ENCODE measurements at regions not wholly inside any gene's neighbourhood (a gene's known extent, or its start where the extent isn't known, plus 50 kb on each side); places are given as distances from the start of the nearest gene placed in this dataset.

DNA sequence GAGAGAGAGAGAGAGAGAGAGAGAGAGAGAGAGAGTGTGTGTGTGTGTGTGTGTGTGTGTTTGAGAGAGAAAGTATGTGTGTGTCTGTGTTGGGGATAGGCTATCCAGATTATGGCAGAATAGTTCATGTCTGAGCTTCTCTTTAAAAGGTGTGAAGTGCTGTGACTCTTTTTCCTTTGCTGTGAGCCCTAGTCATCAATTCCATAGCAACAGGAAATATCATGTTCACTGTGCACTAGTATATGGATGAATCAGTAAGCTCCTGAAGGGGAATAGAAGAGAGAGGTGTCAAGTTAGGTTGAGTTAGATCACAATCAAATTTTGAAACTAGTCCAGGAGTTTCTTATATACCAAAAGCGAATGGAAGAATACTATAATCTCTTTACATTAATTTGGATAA lies 318.7 kb downstream of the RFPL4B start:
- H3K9me3 Mint-ChIP-seq (ENCODE audit: unreplicated experiment), result peaks cover 2% of the 10 kb centered on the region
- H3K27me3 Mint-ChIP-seq (ENCODE audit: low read depth, unreplicated experiment), result no peaks in the 10 kb centered on the region
- no peaks in the 10 kb centered on the region for H3K36me3 Mint-ChIP-seq (ENCODE audit: low read depth, unreplicated experiment)
- no peak overlapping the region for H3K4me3 Mint-ChIP-seq (ENCODE audit: unreplicated experiment)
- H3K36me3 ChIP-seq (ENCODE audit: insufficient read depth, low read length), result no peaks in the 10 kb centered on the region
- no peak overlapping the region for H2AFZ ChIP-seq (ENCODE audit: low read depth, low read length)
- no peaks in the 10 kb centered on the region for H3K79me2 ChIP-seq (ENCODE audit: insufficient read depth, low read length)
- H3K4me1 ChIP-seq (ENCODE audit: insufficient read depth, low read length), result no peaks in the 10 kb centered on the region
- DNase-seq (ENCODE audit: low read depth) (peak; percentile 61), FAIRE-seq (no peak)
- no peaks in the 10 kb centered on the region for H4K20me1 ChIP-seq (ENCODE audit: insufficient read depth, low read length)
- H3K4me2 ChIP-seq (ENCODE audit: low read length), result no peak overlapping the region
- H3K9me3 ChIP-seq (ENCODE audit: insufficient read depth, low read depth, low read length), result no peaks in the 10 kb centered on the region
- peaks cover 9% of the 10 kb centered on the region for H3K4me1 Mint-ChIP-seq (ENCODE audit: low read depth, unreplicated experiment)
- TF ChIP-seq, protein P1, sequence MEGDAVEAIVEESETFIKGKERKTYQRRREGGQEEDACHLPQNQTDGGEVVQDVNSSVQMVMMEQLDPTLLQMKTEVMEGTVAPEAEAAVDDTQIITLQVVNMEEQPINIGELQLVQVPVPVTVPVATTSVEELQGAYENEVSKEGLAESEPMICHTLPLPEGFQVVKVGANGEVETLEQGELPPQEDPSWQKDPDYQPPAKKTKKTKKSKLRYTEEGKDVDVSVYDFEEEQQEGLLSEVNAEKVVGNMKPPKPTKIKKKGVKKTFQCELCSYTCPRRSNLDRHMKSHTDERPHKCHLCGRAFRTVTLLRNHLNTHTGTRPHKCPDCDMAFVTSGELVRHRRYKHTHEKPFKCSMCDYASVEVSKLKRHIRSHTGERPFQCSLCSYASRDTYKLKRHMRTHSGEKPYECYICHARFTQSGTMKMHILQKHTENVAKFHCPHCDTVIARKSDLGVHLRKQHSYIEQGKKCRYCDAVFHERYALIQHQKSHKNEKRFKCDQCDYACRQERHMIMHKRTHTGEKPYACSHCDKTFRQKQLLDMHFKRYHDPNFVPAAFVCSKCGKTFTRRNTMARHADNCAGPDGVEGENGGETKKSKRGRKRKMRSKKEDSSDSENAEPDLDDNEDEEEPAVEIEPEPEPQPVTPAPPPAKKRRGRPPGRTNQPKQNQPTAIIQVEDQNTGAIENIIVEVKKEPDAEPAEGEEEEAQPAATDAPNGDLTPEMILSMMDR (IDR thresholded peaks at IDR 0.05; ENCODE audit: insufficient read depth, low read depth, low read length), result no peak
- TF ChIP-seq EZH2 (IDR thresholded peaks at IDR 0.05; ENCODE audit: insufficient read depth, low read length), result no peak
- no peak overlapping the region for H3K27ac ChIP-seq (ENCODE audit: low read depth, low read length)
- H3K9ac ChIP-seq (ENCODE audit: low read length), result no peak overlapping the region
- H3K4me3 ChIP-seq (ENCODE audit: insufficient read depth, low read depth, low read length), result no peak overlapping the region
- no peaks in the 10 kb centered on the region for H3K27me3 ChIP-seq (ENCODE audit: insufficient read depth, low read length)
- no peak overlapping the region for H3K27ac Mint-ChIP-seq (ENCODE audit: unreplicated experiment)

DNA sequence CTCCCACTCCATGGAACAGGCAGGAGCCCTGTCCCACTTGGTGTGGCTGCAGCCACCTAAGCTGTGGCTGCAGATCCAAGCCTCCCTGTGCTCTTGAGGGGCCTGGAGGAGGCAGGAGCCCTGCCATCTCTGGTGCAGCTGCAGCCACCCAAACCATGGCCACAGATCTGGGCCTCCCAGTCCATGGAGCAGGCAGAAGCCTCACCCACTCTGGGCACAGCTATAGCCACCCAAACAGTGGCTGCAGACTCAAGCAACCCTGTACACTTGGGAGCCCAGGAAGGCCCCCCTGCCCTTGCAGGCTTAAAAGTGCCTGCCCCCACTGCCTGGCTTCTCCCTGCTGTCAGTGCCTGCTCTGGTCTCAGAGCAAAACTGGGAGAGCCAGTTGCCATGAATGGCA lies 320.3 kb downstream of the RFPL4B start:
- H3K4me3 Mint-ChIP-seq (ENCODE audit: unreplicated experiment), result no peak overlapping the region
- DNase-seq (ENCODE audit: low read depth) (no peak), FAIRE-seq (no peak)
- peaks cover 9% of the 10 kb centered on the region for H3K4me1 Mint-ChIP-seq (ENCODE audit: low read depth, unreplicated experiment)
- Histone ChIP-seq H3K79me2 (ENCODE audit: insufficient read depth, low read length) (no peaks in the 10 kb centered on the region), H3K4me1 (ENCODE audit: insufficient read depth, low read length) (no peaks in the 10 kb centered on the region), H3K4me2 (ENCODE audit: low read length) (no peak overlapping the region), H3K36me3 (ENCODE audit: insufficient read depth, low read length) (no peaks in the 10 kb centered on the region), H3K27me3 (ENCODE audit: insufficient read depth, low read length) (no peaks in the 10 kb centered on the region), H3K9me3 (ENCODE audit: insufficient read depth, low read depth, low read length) (no peaks in the 10 kb centered on the region), H3K27ac (ENCODE audit: low read depth, low read length) (no peak overlapping the region), H2AFZ (ENCODE audit: low read depth, low read length) (no peak overlapping the region), H3K9ac (ENCODE audit: low read length) (no peak overlapping the region), H4K20me1 (ENCODE audit: insufficient read depth, low read length) (no peaks in the 10 kb centered on the region), H3K4me3 (ENCODE audit: insufficient read depth, low read depth, low read length) (no peak overlapping the region)
- peaks cover 2% of the 10 kb centered on the region for H3K9me3 Mint-ChIP-seq (ENCODE audit: unreplicated experiment)
- TF ChIP-seq, protein P1 (IDR thresholded peaks at IDR 0.05; ENCODE audit: insufficient read depth, low read depth, low read length), result no peak
- TF ChIP-seq EZH2 (IDR thresholded peaks at IDR 0.05; ENCODE audit: insufficient read depth, low read length), result no peak
- H3K36me3 Mint-ChIP-seq (ENCODE audit: low read depth, unreplicated experiment), result no peaks in the 10 kb centered on the region
- no peaks in the 10 kb centered on the region for H3K27me3 Mint-ChIP-seq (ENCODE audit: low read depth, unreplicated experiment)
- no peak overlapping the region for H3K27ac Mint-ChIP-seq (ENCODE audit: unreplicated experiment)

DNA sequence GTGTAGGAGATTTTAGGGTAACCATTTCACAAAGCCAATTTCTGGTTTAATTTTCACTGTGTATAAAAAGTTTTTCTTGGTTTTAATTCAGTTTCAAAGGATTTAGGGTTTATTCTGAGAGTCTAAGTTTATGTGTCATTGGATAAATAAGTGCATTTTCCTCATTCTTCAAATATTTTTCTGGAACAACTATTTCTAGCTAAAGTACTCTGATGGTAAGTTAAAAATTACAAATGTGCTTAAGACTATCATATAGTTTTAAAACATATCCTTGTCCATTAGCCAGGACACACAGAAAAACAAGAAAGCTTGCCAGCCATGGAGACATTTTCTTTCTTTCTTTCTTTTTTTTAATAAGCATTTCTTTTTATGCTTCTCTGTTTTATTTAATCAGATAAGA lies 333.0 kb downstream of the RFPL4B start:
- Histone ChIP-seq H3K27ac (ENCODE audit: low read depth, low read length) (no peak overlapping the region), H3K9ac (ENCODE audit: low read length) (no peak overlapping the region), H3K36me3 (ENCODE audit: insufficient read depth, low read length) (no peaks in the 10 kb centered on the region), H3K27me3 (ENCODE audit: insufficient read depth, low read length) (no peaks in the 10 kb centered on the region), H4K20me1 (ENCODE audit: insufficient read depth, low read length) (no peaks in the 10 kb centered on the region), H3K4me3 (ENCODE audit: insufficient read depth, low read depth, low read length) (no peak overlapping the region), H3K4me1 (ENCODE audit: insufficient read depth, low read length) (peaks cover 4% of the 10 kb centered on the region), H3K79me2 (ENCODE audit: insufficient read depth, low read length) (no peaks in the 10 kb centered on the region), H3K9me3 (ENCODE audit: insufficient read depth, low read depth, low read length) (no peaks in the 10 kb centered on the region), H2AFZ (ENCODE audit: low read depth, low read length) (no peak overlapping the region), H3K4me2 (ENCODE audit: low read length) (peak overlapping the region; percentile 52)
- H3K27ac Mint-ChIP-seq (ENCODE audit: unreplicated experiment), result peak overlapping the region; percentile 5
- H3K36me3 Mint-ChIP-seq (ENCODE audit: low read depth, unreplicated experiment), result no peaks in the 10 kb centered on the region
- H3K4me3 Mint-ChIP-seq (ENCODE audit: unreplicated experiment), result no peak overlapping the region
- no peaks in the 10 kb centered on the region for H3K27me3 Mint-ChIP-seq (ENCODE audit: low read depth, unreplicated experiment)
- H3K4me1 Mint-ChIP-seq (ENCODE audit: low read depth, unreplicated experiment), result peaks cover 4% of the 10 kb centered on the region
- peaks cover 4% of the 10 kb centered on the region for H3K9me3 Mint-ChIP-seq (ENCODE audit: unreplicated experiment)
- DNase-seq (ENCODE audit: low read depth) (no peak), FAIRE-seq (peak; percentile 83)
- no peak for TF ChIP-seq EZH2 (IDR thresholded peaks at IDR 0.05; ENCODE audit: insufficient read depth, low read length)
- TF ChIP-seq, protein P1 (IDR thresholded peaks at IDR 0.05; ENCODE audit: insufficient read depth, low read depth, low read length), result no peak
